ENCODE measurements at regions not wholly inside any gene's neighbourhood (a gene's known extent, or its start where the extent isn't known, plus 50 kb on each side); places are given as distances from the start of the nearest gene placed in this dataset.

- Mint-ChIP-seq H3K4me1 (peaks cover 13% of the 10 kb centered on the region), H3K4me3 (no peak overlapping the region), H3K9me3 (peaks cover 4% of the 10 kb centered on the region), H3K36me3 (no peaks in the 10 kb centered on the region), H3K27me3 (ENCODE audit: low read depth) (no peaks in the 10 kb centered on the region), H3K27ac (no peak overlapping the region)
- POLR2A ChIA-PET, result no interaction called here
- TF ChIP-seq, protein P1, sequence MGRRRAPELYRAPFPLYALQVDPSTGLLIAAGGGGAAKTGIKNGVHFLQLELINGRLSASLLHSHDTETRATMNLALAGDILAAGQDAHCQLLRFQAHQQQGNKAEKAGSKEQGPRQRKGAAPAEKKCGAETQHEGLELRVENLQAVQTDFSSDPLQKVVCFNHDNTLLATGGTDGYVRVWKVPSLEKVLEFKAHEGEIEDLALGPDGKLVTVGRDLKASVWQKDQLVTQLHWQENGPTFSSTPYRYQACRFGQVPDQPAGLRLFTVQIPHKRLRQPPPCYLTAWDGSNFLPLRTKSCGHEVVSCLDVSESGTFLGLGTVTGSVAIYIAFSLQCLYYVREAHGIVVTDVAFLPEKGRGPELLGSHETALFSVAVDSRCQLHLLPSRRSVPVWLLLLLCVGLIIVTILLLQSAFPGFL (CRISPR knock-in tag; IDR thresholded peaks at IDR 0.05; ENCODE audit: borderline replicate concordance), result no peak
- TF ChIP-seq SMAD4 (CRISPR knock-in tag; IDR thresholded peaks at IDR 0.05) (no peak), HMGA2 (CRISPR knock-in tag; IDR thresholded peaks at IDR 0.05) (no peak), GABPB1 (CRISPR knock-in tag; IDR thresholded peaks at IDR 0.05) (no peak), IRF2 (CRISPR knock-in tag; IDR thresholded peaks at IDR 0.05; ENCODE audit: borderline replicate concordance, low read depth) (no peak), MAX (CRISPR knock-in tag; IDR thresholded peaks at IDR 0.05) (no peak), ARID4B (CRISPR knock-in tag; IDR thresholded peaks at IDR 0.05; ENCODE audit: borderline replicate concordance) (no peak), ZNF317 (CRISPR knock-in tag; IDR thresholded peaks at IDR 0.05; ENCODE audit: borderline replicate concordance, low read depth) (no peak), CDX4 (CRISPR knock-in tag; IDR thresholded peaks at IDR 0.05; ENCODE audit: borderline replicate concordance) (no peak), STAT6 (CRISPR knock-in tag; conservative IDR thresholded peaks at IDR 0.05; ENCODE audit: low read depth) (no peak)
- TF ChIP-seq, protein P2, sequence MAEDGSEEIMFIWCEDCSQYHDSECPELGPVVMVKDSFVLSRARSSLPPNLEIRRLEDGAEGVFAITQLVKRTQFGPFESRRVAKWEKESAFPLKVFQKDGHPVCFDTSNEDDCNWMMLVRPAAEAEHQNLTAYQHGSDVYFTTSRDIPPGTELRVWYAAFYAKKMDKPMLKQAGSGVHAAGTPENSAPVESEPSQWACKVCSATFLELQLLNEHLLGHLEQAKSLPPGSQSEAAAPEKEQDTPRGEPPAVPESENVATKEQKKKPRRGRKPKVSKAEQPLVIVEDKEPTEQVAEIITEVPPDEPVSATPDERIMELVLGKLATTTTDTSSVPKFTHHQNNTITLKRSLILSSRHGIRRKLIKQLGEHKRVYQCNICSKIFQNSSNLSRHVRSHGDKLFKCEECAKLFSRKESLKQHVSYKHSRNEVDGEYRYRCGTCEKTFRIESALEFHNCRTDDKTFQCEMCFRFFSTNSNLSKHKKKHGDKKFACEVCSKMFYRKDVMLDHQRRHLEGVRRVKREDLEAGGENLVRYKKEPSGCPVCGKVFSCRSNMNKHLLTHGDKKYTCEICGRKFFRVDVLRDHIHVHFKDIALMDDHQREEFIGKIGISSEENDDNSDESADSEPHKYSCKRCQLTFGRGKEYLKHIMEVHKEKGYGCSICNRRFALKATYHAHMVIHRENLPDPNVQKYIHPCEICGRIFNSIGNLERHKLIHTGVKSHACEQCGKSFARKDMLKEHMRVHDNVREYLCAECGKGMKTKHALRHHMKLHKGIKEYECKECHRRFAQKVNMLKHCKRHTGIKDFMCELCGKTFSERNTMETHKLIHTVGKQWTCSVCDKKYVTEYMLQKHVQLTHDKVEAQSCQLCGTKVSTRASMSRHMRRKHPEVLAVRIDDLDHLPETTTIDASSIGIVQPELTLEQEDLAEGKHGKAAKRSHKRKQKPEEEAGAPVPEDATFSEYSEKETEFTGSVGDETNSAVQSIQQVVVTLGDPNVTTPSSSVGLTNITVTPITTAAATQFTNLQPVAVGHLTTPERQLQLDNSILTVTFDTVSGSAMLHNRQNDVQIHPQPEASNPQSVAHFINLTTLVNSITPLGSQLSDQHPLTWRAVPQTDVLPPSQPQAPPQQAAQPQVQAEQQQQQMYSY (CRISPR knock-in tag; IDR thresholded peaks at IDR 0.05), result no peak
- TF ChIP-seq, protein P3, sequence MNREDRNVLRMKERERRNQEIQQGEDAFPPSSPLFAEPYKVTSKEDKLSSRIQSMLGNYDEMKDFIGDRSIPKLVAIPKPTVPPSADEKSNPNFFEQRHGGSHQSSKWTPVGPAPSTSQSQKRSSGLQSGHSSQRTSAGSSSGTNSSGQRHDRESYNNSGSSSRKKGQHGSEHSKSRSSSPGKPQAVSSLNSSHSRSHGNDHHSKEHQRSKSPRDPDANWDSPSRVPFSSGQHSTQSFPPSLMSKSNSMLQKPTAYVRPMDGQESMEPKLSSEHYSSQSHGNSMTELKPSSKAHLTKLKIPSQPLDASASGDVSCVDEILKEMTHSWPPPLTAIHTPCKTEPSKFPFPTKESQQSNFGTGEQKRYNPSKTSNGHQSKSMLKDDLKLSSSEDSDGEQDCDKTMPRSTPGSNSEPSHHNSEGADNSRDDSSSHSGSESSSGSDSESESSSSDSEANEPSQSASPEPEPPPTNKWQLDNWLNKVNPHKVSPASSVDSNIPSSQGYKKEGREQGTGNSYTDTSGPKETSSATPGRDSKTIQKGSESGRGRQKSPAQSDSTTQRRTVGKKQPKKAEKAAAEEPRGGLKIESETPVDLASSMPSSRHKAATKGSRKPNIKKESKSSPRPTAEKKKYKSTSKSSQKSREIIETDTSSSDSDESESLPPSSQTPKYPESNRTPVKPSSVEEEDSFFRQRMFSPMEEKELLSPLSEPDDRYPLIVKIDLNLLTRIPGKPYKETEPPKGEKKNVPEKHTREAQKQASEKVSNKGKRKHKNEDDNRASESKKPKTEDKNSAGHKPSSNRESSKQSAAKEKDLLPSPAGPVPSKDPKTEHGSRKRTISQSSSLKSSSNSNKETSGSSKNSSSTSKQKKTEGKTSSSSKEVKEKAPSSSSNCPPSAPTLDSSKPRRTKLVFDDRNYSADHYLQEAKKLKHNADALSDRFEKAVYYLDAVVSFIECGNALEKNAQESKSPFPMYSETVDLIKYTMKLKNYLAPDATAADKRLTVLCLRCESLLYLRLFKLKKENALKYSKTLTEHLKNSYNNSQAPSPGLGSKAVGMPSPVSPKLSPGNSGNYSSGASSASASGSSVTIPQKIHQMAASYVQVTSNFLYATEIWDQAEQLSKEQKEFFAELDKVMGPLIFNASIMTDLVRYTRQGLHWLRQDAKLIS (CRISPR knock-in tag; IDR thresholded peaks at IDR 0.05; ENCODE audit: borderline replicate concordance), result no peak
- DNase-seq (ENCODE audit: low spot score), result no peak
- CTCF ChIA-PET, result interaction anchor here (0.8 to 1.6 kb wide), 2 partner anchors 11 to 39 kb away, joined by 3 to 4 read pairs; no protein-coding TSS in a partner anchor
- ATAC-seq, result no peak
Observed at GRCh38 chr9:73061146-73061545, 90.5 kb upstream of the ANXA1 start.

All from WTC11 (cell line).